HG03460 (cell line): ENCODE measurements at regions not wholly inside any gene's neighbourhood (a gene's known extent, or its start where the extent isn't known, plus 50 kb on each side); places are given as distances from the start of the nearest gene placed in this dataset.

Experiments
- ATAC-seq: cut with Tn5 transposase; IDR thresholded peaks from one replicate; pipeline ENCODE4 v1.9.1; 2021; ENCODE audit not compliant: unreplicated experiment

GRCh38 chr1:71193153-71193552, 112.3 kb upstream of the ZRANB2 start:
- ATAC-seq = no peak

- no peak for ATAC-seq
Observed at GRCh38 chr1:71191520-71191919, 110.7 kb upstream of the ZRANB2 start.

- ATAC-seq = no peak
Observed at GRCh38 chr1:71190843-71191242, 110.0 kb upstream of the ZRANB2 start.

- no peak for ATAC-seq
Observed at GRCh38 chr1:71184410-71184809, 103.6 kb upstream of the ZRANB2 start.

GRCh38 chr1:71179997-71180396, 99.2 kb upstream of the ZRANB2 start:
- ATAC-seq = no peak

- no peak for ATAC-seq
Observed at GRCh38 chr1:71170925-71171324, 90.1 kb upstream of the ZRANB2 start.

- no peak for ATAC-seq
Observed at GRCh38 chr1:71167505-71167904, 86.7 kb upstream of the ZRANB2 start.

GRCh38 chr1:71166178-71167173, 85.6 kb upstream of the ZRANB2 start:
- ATAC-seq = no peak

- no peak for ATAC-seq
Observed at GRCh38 chr1:71157715-71158114, 76.9 kb upstream of the ZRANB2 start.

GRCh38 chr1:71157151-71157550, 76.3 kb upstream of the ZRANB2 start:
- ATAC-seq = no peak

GRCh38 chr1:71156590-71156989, 75.8 kb upstream of the ZRANB2 start:
- ATAC-seq = no peak

- no peak for ATAC-seq
Observed at GRCh38 chr1:71154429-71154828, 73.6 kb upstream of the ZRANB2 start.

GRCh38 chr1:71153826-71154225, 73.0 kb upstream of the ZRANB2 start:
- no peak for ATAC-seq

- no peak for ATAC-seq
Observed at GRCh38 chr1:71147637-71148360, 67.0 kb upstream of the ZRANB2 start.

GRCh38 chr1:71135571-71135970, 54.7 kb upstream of the ZRANB2 start:
- no peak for ATAC-seq
